ENCODE measurements at regions not wholly inside any gene's neighbourhood (a gene's known extent, or its start where the extent isn't known, plus 50 kb on each side); places are given as distances from the start of the nearest gene placed in this dataset.
"Not testable (repeated sequence)": the region's sequence is repeated elsewhere in the genome, so short reads cannot be mapped to it uniquely, and the experiment has no call there.

GRCh38 chr2:7646024-7646423 is 728.8 kb downstream of the RNF144A start:
- no peak for DNase-seq (ENCODE audit: low read depth)

GRCh38 chr2:7646661-7647060 is 729.4 kb downstream of the RNF144A start:
- DNase-seq (ENCODE audit: low read depth), result no peak

- DNase-seq (ENCODE audit: low read depth), result no peak
Measured at GRCh38 chr2:7648221-7648795, 731.1 kb downstream of the RNF144A start.

DNA sequence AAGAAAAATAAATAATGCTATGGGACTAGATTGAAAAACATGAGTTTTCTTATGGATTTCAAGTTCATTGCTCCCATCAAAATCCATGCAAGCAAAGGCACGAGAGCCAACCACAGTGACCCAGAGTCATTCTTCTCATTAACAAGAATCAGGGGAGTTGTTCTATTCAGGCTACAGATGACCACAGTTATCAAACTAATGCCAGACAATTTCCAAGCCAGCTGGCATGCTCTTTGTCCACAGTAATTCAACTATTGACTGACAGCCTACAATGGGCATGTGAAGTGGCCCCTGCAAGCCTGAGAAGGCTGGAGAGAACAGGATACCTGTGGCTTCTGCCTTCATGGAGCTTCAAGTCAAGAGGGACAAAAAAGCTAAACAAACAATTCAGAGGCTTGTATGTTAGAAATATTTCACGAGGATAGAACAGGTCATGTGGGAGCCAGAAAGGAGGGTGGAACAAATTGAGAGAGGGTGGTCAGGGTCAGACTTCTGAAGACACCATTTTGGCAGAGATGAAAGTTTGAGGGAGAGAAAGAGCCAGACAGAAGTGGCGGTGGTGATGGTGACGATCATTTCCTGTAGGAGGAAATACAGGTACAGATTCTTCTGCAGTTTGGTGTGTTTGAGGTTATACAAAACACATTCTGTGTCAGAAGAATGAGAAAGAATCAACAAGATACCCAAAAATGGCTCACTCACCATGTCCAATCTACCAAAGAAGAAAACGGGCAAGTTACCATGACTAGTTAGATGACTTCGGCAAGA is 732.4 kb downstream of the RNF144A start:
- DNase-seq (ENCODE audit: low read depth), result no peak

DNA sequence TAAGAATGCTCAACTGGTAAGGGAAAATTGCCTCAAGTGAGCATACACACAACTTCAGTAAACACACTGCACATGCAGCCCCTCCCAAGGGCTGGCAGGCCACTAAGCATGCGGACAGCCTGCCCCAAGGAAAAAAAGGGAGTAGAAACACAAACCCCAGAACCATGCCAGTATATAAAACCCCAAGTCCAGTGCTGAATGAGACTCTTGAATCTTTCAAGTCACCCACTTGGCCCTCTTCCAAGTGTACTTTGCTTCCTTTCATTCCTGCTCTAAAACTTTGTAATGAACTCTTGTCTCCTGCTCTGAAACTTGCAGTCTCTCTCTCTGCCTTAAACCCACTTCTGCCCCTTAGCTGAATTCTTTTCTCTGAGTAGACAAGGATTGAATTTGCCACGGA is 736.4 kb downstream of the RNF144A start:
- no peak for DNase-seq (ENCODE audit: low read depth)

GRCh38 chr2:7655629-7656028 is 738.4 kb downstream of the RNF144A start:
- no peak for DNase-seq (ENCODE audit: low read depth)

GRCh38 chr2:7657526-7657925 is 740.3 kb downstream of the RNF144A start:
- DNase-seq (ENCODE audit: low read depth), result not testable (repeated sequence)

DNA sequence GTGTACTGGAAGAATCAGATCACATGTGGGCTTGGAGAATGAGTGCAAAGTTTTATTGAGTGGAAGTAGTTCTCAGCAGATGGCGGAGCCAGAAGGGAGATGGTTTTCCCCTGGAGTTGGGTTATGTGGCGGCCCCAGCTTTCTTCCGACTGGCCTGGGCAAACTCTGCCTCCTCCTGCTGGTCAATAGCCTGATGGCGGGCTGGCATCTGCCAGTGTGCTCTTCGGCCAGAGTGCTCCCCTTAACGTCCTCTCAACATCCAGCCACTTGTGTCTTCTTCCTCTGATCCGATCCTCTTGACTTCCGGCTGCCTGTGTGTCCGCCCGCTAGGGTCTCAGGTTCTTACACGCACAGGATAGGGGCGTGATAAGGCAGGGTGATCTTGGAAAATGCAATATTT is 741.3 kb downstream of the RNF144A start:
- no peak for DNase-seq (ENCODE audit: low read depth)

DNA sequence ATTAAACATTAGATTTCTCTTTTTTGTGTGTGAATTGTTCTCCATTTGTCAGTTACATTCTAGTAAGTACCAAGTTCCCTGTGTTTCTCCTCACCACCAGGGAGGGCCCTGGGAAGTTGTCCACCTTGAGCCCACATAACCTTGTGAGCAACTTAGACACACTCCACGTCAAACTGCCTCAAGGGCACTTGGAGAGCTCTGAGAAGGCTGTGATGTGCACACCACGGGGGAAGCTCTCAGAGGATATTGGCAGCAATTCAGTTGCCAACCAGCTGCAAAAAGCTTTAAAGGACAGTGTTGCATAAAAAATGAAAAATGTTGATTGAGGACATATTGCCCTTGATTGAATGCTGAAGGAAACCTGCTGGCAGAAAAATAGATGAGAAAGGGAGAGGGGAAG is 743.6 kb downstream of the RNF144A start:
- no peak for DNase-seq (ENCODE audit: low read depth)

DNA sequence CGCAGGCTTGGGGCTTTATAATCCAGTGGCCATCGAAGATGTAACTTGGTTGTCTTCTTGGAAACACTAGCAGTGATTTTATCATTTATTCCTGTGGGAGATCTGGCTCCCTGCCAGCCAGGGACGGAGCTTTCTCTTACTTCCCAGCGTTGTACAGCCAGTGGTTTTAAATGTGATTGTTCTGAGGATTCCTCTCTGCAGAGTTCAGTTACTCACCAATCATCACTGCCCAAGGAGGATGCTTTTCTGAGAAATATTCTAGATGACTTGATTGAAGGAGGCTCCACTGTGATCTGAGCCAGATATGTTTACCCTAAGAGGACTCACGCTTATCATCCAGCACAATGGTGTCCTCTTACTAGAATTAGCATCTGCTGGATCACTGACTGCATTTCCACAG is 744.3 kb downstream of the RNF144A start:
- DNase-seq (ENCODE audit: low read depth), result no peak

- no peak for DNase-seq (ENCODE audit: low read depth)
Measured at GRCh38 chr2:7665880-7666279, 748.7 kb downstream of the RNF144A start.

DNA sequence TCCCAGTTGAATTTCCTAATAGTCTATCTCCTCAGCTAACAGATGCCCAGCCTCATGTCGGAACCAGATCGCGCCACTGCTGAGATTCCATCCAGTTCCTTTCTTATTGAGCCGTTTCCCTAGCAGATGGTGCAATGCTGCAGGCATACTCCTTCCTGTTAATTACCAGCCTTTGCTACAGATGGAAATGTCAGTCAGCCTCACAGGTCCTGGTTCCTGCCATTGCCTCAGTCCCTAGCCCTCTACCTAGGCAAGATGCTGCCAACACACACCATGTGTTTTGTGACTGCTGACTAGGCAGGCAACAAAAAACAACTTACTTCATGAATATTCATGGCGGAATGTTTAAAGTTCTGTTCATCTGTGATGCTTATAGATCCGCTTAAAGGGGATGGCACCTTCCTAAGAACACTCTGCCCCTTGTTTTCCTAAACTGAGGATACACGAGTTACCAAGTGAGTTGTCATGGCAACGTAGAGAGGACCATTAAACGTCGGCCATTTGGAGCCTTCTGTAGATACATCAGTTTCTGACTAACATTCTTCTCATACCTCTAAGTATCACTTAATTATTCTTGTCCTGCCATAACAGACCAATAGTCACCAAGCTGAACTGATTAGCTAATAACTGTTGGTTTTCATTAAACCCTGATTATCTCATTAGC is 749.5 kb downstream of the RNF144A start:
- no peak for DNase-seq (ENCODE audit: low read depth)

GRCh38 chr2:7667260-7667757 is 750.1 kb downstream of the RNF144A start:
- no peak for DNase-seq (ENCODE audit: low read depth)

GRCh38 chr2:7670905-7671641 is 753.9 kb downstream of the RNF144A start:
- DNase-seq (ENCODE audit: low read depth), result no peak

DNA sequence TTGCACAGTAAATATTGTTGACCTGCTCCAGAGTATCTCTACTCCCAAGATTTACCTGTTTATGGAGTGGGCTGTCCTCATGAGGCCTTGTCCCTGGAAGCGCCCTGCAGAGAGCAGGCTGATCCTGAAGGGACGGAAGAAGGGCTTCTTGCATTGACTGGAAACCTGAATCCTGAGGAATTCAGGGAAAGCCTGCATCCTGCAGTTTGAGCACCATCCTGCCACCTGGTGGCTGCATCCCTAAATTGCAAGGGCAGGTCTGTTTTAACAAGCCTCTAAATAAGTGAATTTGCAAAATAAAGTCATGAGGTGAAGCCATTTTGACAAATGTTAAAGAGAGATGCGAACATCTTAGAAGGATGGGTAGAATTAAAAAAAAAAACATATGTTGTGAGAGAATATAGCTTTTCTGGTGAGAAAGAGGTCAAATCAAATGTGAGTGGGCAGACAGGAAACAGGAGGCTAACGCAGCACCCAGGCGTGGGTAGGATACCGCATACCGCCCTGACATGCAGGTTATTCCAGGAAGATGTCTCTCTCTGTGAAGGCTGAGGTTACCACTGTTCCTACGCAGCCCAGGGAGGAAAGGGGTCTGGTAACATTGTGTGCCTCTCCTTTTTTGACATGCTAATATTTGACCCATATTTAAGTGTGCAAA is 754.9 kb downstream of the RNF144A start:
- peak; percentile 6 for DNase-seq (ENCODE audit: low read depth)

DNA sequence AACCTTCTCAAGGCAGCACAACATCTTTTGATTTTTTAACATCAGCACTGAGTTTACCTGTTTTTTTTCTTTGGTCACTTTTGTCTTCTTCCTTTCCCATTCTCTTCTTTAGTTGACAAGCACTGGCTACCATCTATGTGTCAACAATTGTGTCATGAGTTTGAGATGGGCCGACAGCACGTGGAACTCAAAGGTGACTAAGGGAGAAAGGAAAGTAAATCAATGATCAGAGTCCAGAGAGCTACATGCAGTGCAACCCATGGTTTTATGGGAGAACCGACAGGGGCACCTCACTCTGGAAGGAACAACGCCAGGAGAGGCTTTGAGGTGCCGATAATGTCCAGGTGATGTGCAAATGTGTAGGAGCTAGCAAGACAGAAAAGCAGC is 755.5 kb downstream of the RNF144A start:
- DNase-seq (ENCODE audit: low read depth), result no peak

GRCh38 chr2:7673101-7673500 is 755.9 kb downstream of the RNF144A start:
- DNase-seq (ENCODE audit: low read depth), result no peak

- DNase-seq (ENCODE audit: low read depth), result no peak
Measured at GRCh38 chr2:7673853-7674252, 756.6 kb downstream of the RNF144A start.

DNA sequence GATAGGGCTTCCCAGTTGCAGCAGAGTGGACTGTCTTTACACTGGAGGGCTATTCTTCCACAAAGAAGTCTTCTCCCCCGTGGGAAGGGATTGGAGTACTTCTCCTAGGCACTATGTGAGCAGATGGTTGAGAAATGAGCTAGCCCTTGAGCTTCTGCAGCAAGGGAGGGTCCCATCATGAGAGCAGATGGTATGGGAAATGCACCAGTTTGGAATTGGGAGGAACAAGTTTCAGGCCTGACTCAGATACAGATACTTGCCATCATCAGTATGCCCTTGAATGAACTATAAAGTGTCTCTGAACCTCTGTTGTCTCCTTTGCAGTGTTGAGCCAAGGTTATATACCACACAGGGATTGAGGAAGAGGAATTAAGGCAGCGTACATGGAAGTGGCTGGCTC is 757.4 kb downstream of the RNF144A start:
- no peak for DNase-seq (ENCODE audit: low read depth)

GRCh38 chr2:7676714-7677113 is 759.5 kb downstream of the RNF144A start:
- no peak for DNase-seq (ENCODE audit: low read depth)

DNA sequence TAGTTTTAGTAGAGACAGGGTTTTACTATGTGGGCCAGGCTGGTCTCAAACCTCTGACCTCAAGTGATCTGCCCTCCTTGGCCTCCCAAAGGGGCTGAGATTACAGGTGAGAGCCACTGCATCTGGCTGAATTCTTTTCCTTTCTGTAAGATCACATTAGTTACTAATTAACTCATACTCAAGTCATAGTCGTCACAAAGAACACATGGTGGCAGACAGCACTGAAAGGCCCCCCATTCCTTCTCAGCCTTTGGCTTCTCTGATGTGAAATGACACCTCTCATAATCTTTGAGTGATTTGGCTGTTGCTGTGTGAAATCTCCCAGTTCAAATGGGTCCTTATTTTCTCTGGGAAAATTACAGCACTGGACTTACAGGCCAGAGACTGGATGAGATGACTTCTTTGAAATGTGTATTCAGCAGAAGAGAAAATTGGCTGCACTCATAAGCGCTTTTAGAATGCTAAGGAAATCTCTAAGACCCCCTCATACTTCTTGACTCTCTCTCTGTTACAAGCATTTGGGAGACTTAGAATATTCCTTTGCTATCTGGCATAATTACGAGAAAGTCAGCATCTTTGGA is 764.8 kb downstream of the RNF144A start:
- no peak for DNase-seq (ENCODE audit: low read depth)

- no peak for DNase-seq (ENCODE audit: low read depth)
Measured at GRCh38 chr2:7683196-7683595, 766.0 kb downstream of the RNF144A start.
